Mesendoderm (in vitro differentiated cells): ENCODE measurements at regions not wholly inside any gene's neighbourhood (a gene's known extent, or its start where the extent isn't known, plus 50 kb on each side); places are given as distances from the start of the nearest gene placed in this dataset.

ENCODE experiments used
- DNase-seq: peaks from one replicate; pipeline ENCODE4 v3.0.0; 2013
- H2AK5ac ChIP-seq: 2 replicates; pipeline ENCODE4 v1.6.1; 2013; ENCODE audit warnings: low read length, inconsistent platforms
- H2BK120ac ChIP-seq: 2 replicates; pipeline ENCODE4 v1.6.1; 2013; ENCODE audit warnings: low read depth, mild to moderate bottlenecking, low read length, moderate library complexity, mixed read lengths
- H2BK15ac ChIP-seq: replicated peaks from 2 replicates; pipeline ENCODE4 v1.6.1; 2013; ENCODE audit warnings: low read depth, mild to moderate bottlenecking, moderate library complexity
- H2BK5ac ChIP-seq: 2 replicates; pipeline ENCODE4 v1.6.1; 2013; ENCODE audit warnings: low read length, inconsistent platforms
- H3K18ac ChIP-seq: 2 replicates; pipeline ENCODE4 v1.6.1; 2013; ENCODE audit warnings: mild to moderate bottlenecking, low read length, mixed read lengths
- H3K23ac ChIP-seq: one replicate; pipeline ENCODE4 v1.6.1; 2013; ENCODE audit warnings: low read length
- H3K27ac ChIP-seq: 2 replicates; pipeline ENCODE4 v1.5.1; 2013; ENCODE audit warnings: low read depth, mild to moderate bottlenecking, inconsistent platforms, low read length, moderate library complexity
- H3K27me3 ChIP-seq: 2 replicates; pipeline ENCODE4 v1.6.1; 2013; ENCODE audit warnings: low read length, control low read depth, mild to moderate bottlenecking, inconsistent platforms; ENCODE audit not compliant: insufficient read depth, poor library complexity
- H3K36me3 ChIP-seq: 2 replicates; pipeline ENCODE4 v1.6.1; 2013; ENCODE audit warnings: low read length, inconsistent platforms; ENCODE audit not compliant: control insufficient read depth, insufficient read depth
- H3K4ac ChIP-seq: one replicate; pipeline ENCODE4 v1.6.1; 2013; ENCODE audit warnings: low read depth, mild to moderate bottlenecking, low read length, moderate library complexity
- H3K4me1 ChIP-seq: 2 replicates; pipeline ENCODE4 v1.6.1; 2013; ENCODE audit warnings: low read depth, low read length, inconsistent platforms; ENCODE audit not compliant: control insufficient read depth
- H3K4me2 ChIP-seq: 2 replicates; pipeline ENCODE4 v1.6.1; 2013; ENCODE audit warnings: low read length
- H3K4me3 ChIP-seq: 2 replicates; pipeline ENCODE4 v1.5.1; 2013; ENCODE audit warnings: mild to moderate bottlenecking, low read length
- H3K56ac ChIP-seq: one replicate; pipeline ENCODE4 v1.6.1; 2013; ENCODE audit warnings: low read length
- H3K79me1 ChIP-seq: 2 replicates; pipeline ENCODE4 v1.6.1; 2013; ENCODE audit warnings: low read length, inconsistent platforms
- H3K79me2 ChIP-seq: 2 replicates; pipeline ENCODE4 v1.6.1; 2013; ENCODE audit warnings: mild to moderate bottlenecking, low read length; ENCODE audit not compliant: control insufficient read depth, insufficient read depth
- H3K9ac ChIP-seq: 2 replicates; pipeline ENCODE4 v1.6.1; 2013; ENCODE audit warnings: low read length, inconsistent platforms
- H4K5ac ChIP-seq: one replicate; pipeline ENCODE4 v1.6.1; 2013; ENCODE audit warnings: low read length
- H4K8ac ChIP-seq: one replicate; pipeline ENCODE4 v1.6.1; 2013; ENCODE audit warnings: low read depth, mild to moderate bottlenecking, control low read depth, low read length, moderate library complexity
- WGBS: extraction: QIAGEN DNeasy Blood & Tissue Kit; methylation state at CpG from one replicate; pipeline ENCODE4 v1.1.7; 2013; ENCODE audit warnings: low lambda C conversion rate, missing lambda C conversion rate; ENCODE audit not compliant: insufficient coverage; ENCODE audit errors: extremely low coverage; 5-methylcytosine and 5-hydroxymethylcytosine counted together

DNA sequence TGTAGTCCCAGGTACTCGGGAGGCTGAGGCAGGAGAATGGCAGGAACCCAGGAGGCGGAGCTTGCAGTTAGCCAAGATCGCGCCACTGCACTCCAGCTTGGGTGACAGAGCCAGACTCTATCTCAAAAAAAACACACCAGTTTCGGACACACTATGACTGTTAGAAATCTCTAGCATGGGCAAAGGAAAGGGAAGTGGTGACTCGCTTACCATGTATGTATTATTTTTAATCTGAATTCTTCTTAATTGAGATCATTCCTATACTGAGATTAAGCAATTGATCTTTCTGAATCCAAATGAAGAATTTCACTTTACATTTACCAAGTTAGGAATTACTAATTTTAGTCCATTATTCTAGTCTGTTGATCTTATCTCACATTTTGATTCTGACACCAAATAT, 459.2 kb upstream of the ALCAM start:
- Histone ChIP-seq H3K23ac (no peak overlapping the region), H3K4me2 (no peak overlapping the region), H4K8ac (no peak overlapping the region), H3K27me3 (no peaks in the 10 kb centered on the region), H3K56ac (no peak overlapping the region), H3K36me3 (no peaks in the 10 kb centered on the region), H3K4me3 (no peak overlapping the region), H3K4ac (no peak overlapping the region), H3K79me1 (no peaks in the 10 kb centered on the region), H2AK5ac (no peak overlapping the region), H2BK15ac (no peak overlapping the region), H3K9ac (no peak overlapping the region), H3K4me1 (no peaks in the 10 kb centered on the region), H3K79me2 (no peaks in the 10 kb centered on the region), H3K27ac (no peak overlapping the region), H2BK120ac (no peak overlapping the region), H3K18ac (no peak overlapping the region), H2BK5ac (no peak overlapping the region), H4K5ac (no peak overlapping the region)
- no peak for DNase-seq
- WGBS: no CpG with 5 or more reads among the region's 6 CpGs

DNA sequence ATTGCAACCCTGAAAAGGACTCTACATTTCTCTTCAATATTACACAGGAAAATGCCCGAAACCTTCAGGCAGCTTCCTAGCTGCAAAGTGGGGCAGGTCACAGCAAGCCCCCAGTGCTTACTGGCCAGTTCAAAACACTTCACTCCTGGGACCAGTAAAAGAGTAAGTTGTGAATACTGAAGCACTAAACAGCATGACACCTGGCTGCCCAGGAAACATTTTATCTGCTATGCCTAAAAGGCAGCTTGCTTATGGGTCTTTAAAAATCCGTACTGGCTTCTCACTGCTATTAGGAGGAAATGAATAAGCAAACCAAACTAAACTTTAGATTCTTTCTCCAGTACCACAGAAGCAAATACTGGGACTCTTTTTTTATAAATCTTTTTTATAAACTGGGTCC, 457.9 kb upstream of the ALCAM start:
- Histone ChIP-seq H3K36me3 (no peaks in the 10 kb centered on the region), H3K18ac (no peak overlapping the region), H3K23ac (no peak overlapping the region), H2BK15ac (no peak overlapping the region), H3K4me3 (no peak overlapping the region), H2AK5ac (no peak overlapping the region), H4K5ac (no peak overlapping the region), H3K4me1 (no peaks in the 10 kb centered on the region), H2BK120ac (no peak overlapping the region), H3K4ac (no peak overlapping the region), H3K56ac (no peak overlapping the region), H3K27ac (no peak overlapping the region), H3K79me1 (no peaks in the 10 kb centered on the region), H3K4me2 (no peak overlapping the region), H3K27me3 (no peaks in the 10 kb centered on the region), H3K79me2 (no peaks in the 10 kb centered on the region), H3K9ac (no peak overlapping the region), H2BK5ac (no peak overlapping the region), H4K8ac (no peak overlapping the region)
- peak; percentile 3 for DNase-seq
- no CpG with 5 or more reads among the region's 2 CpGs for WGBS

- no peaks in the 10 kb centered on the region for H3K4me1 ChIP-seq
- no peak overlapping the region for H3K56ac ChIP-seq
- H3K79me2 ChIP-seq: no peaks in the 10 kb centered on the region
- no peak overlapping the region for H2BK15ac ChIP-seq
- no peaks in the 10 kb centered on the region for H3K27me3 ChIP-seq
- no peak overlapping the region for H4K8ac ChIP-seq
- H3K9ac ChIP-seq: no peak overlapping the region
- no peak overlapping the region for H2AK5ac ChIP-seq
- no peak overlapping the region for H4K5ac ChIP-seq
- no peak overlapping the region for H3K18ac ChIP-seq
- no peak overlapping the region for H3K27ac ChIP-seq
- no peaks in the 10 kb centered on the region for H3K79me1 ChIP-seq
- no peak overlapping the region for H2BK5ac ChIP-seq
- no peaks in the 10 kb centered on the region for H3K36me3 ChIP-seq
- H3K4me2 ChIP-seq: no peak overlapping the region
- no peak for DNase-seq
- no peak overlapping the region for H3K4me3 ChIP-seq
- WGBS: no CpG with 5 or more reads among the region's 1 CpG
- H3K23ac ChIP-seq: no peak overlapping the region
- H2BK120ac ChIP-seq: no peak overlapping the region
- no peak overlapping the region for H3K4ac ChIP-seq
These were observed 457.5 kb upstream of the ALCAM start for GRCh38 chr3:104909198-104909597.

- no peak for DNase-seq
- no peaks in the 10 kb centered on the region for H3K79me1 ChIP-seq
- WGBS: no CpG with 5 or more reads among the region's 4 CpGs
- H3K4ac ChIP-seq: no peak overlapping the region
- H2BK15ac ChIP-seq: no peak overlapping the region
- no peak overlapping the region for H2BK5ac ChIP-seq
- no peaks in the 10 kb centered on the region for H3K27me3 ChIP-seq
- no peak overlapping the region for H3K9ac ChIP-seq
- H3K23ac ChIP-seq: no peak overlapping the region
- H3K27ac ChIP-seq: no peak overlapping the region
- H3K18ac ChIP-seq: peak overlapping the region; percentile 5
- no peak overlapping the region for H3K56ac ChIP-seq
- H3K36me3 ChIP-seq: no peaks in the 10 kb centered on the region
- H4K5ac ChIP-seq: no peak overlapping the region
- H3K4me1 ChIP-seq: no peaks in the 10 kb centered on the region
- no peak overlapping the region for H2AK5ac ChIP-seq
- no peak overlapping the region for H3K4me2 ChIP-seq
- no peaks in the 10 kb centered on the region for H3K79me2 ChIP-seq
- no peak overlapping the region for H2BK120ac ChIP-seq
- H4K8ac ChIP-seq: no peak overlapping the region
- H3K4me3 ChIP-seq: no peak overlapping the region
These were observed 457.0 kb upstream of the ALCAM start for GRCh38 chr3:104909721-104910120.

DNA sequence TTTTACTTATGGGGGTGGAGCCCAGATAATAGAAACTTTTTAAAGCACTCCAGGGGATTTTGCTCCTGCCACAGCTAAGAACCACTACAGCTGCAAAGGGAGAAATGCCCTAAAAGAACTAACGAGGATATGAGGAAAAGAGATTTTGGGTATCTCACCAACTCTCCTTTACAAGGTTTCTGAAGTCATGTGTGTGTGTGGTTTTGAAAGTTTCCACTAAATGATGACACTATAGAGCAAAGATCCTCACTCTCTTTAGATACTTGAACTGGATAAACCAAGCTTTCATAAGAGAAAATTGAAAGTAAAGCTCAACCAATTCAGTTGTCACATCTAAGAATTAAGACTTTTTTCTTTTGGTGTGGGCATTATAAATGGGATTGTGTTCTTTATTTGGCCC, 455.3 kb upstream of the ALCAM start:
- no peaks in the 10 kb centered on the region for H3K27me3 ChIP-seq
- no peaks in the 10 kb centered on the region for H3K79me2 ChIP-seq
- no peak overlapping the region for H3K56ac ChIP-seq
- no peak for DNase-seq
- no peak overlapping the region for H4K8ac ChIP-seq
- H3K27ac ChIP-seq: no peak overlapping the region
- no peak overlapping the region for H2AK5ac ChIP-seq
- H2BK5ac ChIP-seq: no peak overlapping the region
- no peak overlapping the region for H2BK120ac ChIP-seq
- H3K9ac ChIP-seq: no peak overlapping the region
- no peaks in the 10 kb centered on the region for H3K79me1 ChIP-seq
- H3K18ac ChIP-seq: no peak overlapping the region
- no peak overlapping the region for H4K5ac ChIP-seq
- no peak overlapping the region for H3K4me3 ChIP-seq
- no peak overlapping the region for H3K4ac ChIP-seq
- no peaks in the 10 kb centered on the region for H3K36me3 ChIP-seq
- WGBS: no CpG with 5 or more reads among the region's 1 CpG
- no peak overlapping the region for H2BK15ac ChIP-seq
- H3K23ac ChIP-seq: no peak overlapping the region
- H3K4me2 ChIP-seq: no peak overlapping the region
- H3K4me1 ChIP-seq: no peaks in the 10 kb centered on the region

DNA sequence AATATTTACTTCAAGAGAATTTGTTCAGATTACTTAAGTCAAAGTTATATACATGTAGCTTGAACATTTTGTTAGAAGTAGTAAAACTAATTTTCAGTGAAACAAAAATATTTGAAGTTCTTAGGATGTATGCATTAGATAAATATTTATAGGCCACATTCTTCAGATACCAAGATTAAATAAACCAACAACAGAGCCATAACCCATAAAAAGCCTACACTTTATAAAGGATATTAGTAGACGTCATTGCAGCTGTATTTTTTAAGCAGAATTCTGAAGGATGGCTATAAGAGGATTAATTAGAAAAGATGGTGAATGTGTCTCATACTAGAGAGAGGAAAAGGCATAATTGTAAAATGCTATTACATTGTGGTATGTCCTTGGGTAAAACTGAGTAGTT, 449.7 kb upstream of the ALCAM start:
- WGBS: no CpG with 5 or more reads among the region's 1 CpG
- H3K79me2 ChIP-seq: no peaks in the 10 kb centered on the region
- no peak overlapping the region for H3K27ac ChIP-seq

More for the DNA sequence above, 449.7 kb upstream of the ALCAM start:
- Histone ChIP-seq H3K79me1 (no peaks in the 10 kb centered on the region), H3K56ac (no peak overlapping the region), H3K4me2 (no peak overlapping the region), H3K4me3 (no peak overlapping the region), H3K36me3 (no peaks in the 10 kb centered on the region), H3K23ac (no peak overlapping the region), H2BK120ac (no peak overlapping the region), H3K9ac (no peak overlapping the region), H4K8ac (no peak overlapping the region), H3K4ac (no peak overlapping the region), H3K4me1 (no peaks in the 10 kb centered on the region), H4K5ac (no peak overlapping the region), H2BK15ac (no peak overlapping the region), H2BK5ac (no peak overlapping the region), H2AK5ac (no peak overlapping the region), H3K27me3 (no peaks in the 10 kb centered on the region), H3K18ac (no peak overlapping the region)
- DNase-seq: no peak
